H9 (cell line): ENCODE measurements at regions not wholly inside any gene's neighbourhood (a gene's known extent, or its start where the extent isn't known, plus 50 kb on each side); places are given as distances from the start of the nearest gene placed in this dataset.

Experiments used
- DNase-seq: peaks from one replicate; pipeline ENCODE4 v3.0.0-alpha.2; 2017
- H2AFZ ChIP-seq: one replicate; pipeline ENCODE4 v1.6.1; 2013; ENCODE audit warnings: mild to moderate bottlenecking, low read length, control low read depth, moderate library complexity
- H2AK5ac ChIP-seq: 2 replicates; pipeline ENCODE4 v1.6.1; 2013; ENCODE audit warnings: low read length, control low read depth, mixed read lengths; ENCODE audit not compliant: insufficient read length
- H2BK120ac ChIP-seq: one replicate; pipeline ENCODE4 v1.6.1; 2013; ENCODE audit warnings: low read depth, mild to moderate bottlenecking, low read length, control low read depth, inconsistent platforms; ENCODE audit not compliant: poor library complexity, severe bottlenecking
- H2BK12ac ChIP-seq: 2 replicates; pipeline ENCODE4 v1.6.1; 2013; ENCODE audit warnings: low read length, control low read depth, mixed read lengths, low read depth; ENCODE audit not compliant: insufficient read length
- H2BK15ac ChIP-seq: 2 replicates; pipeline ENCODE4 v1.6.1; 2013; ENCODE audit warnings: low read depth, low read length, control low read depth
- H2BK20ac ChIP-seq: one replicate; pipeline ENCODE4 v1.6.1; 2013; ENCODE audit warnings: low read depth, mild to moderate bottlenecking, low read length, control low read depth, inconsistent platforms; ENCODE audit not compliant: poor library complexity, severe bottlenecking
- H2BK5ac ChIP-seq: 2 replicates; pipeline ENCODE4 v1.6.1; 2013; ENCODE audit warnings: low read length, control low read depth, mixed read lengths; ENCODE audit not compliant: insufficient read length
- H3K14ac ChIP-seq: 2 replicates; pipeline ENCODE4 v1.6.1; 2013; ENCODE audit warnings: low read length, control low read depth; ENCODE audit not compliant: insufficient read depth
- H3K18ac ChIP-seq: 2 replicates; pipeline ENCODE4 v1.6.1; 2013; ENCODE audit warnings: low read depth, mild to moderate bottlenecking, mixed read lengths, low read length, control low read depth; ENCODE audit not compliant: insufficient read length
- H3K23ac ChIP-seq: 2 replicates; pipeline ENCODE4 v1.6.1; 2013; ENCODE audit warnings: low read length, control low read depth, mixed read lengths, low read depth; ENCODE audit not compliant: insufficient read length
- H3K23me2 ChIP-seq: 2 replicates; pipeline ENCODE4 v1.6.1; 2013; ENCODE audit warnings: low read depth, mild to moderate bottlenecking, mixed read lengths, low read length, control low read depth; ENCODE audit not compliant: insufficient read length, poor library complexity, severe bottlenecking
- H3K27ac ChIP-seq: 2 replicates; pipeline ENCODE4 v1.5.1; 2013; ENCODE audit warnings: low read length, control low read depth, mixed read lengths, low read depth; ENCODE audit not compliant: insufficient read length
- H3K27me3 ChIP-seq: 2 replicates; pipeline ENCODE4 v1.6.1; 2013; ENCODE audit warnings: low read length, control low read depth, inconsistent platforms; ENCODE audit not compliant: insufficient read depth
- H3K4ac ChIP-seq: 2 replicates; pipeline ENCODE4 v1.6.1; 2013; ENCODE audit warnings: low read depth, mild to moderate bottlenecking, control low read depth, inconsistent platforms, low read length, moderate library complexity
- H3K4me1 ChIP-seq: 2 replicates; pipeline ENCODE4 v1.6.1; 2013; ENCODE audit warnings: low read length, control low read depth, inconsistent platforms; ENCODE audit not compliant: insufficient read depth
- H3K4me2 ChIP-seq: 2 replicates; pipeline ENCODE4 v1.6.1; 2013; ENCODE audit warnings: low read length, control low read depth, mixed read lengths; ENCODE audit not compliant: insufficient read length, insufficient read depth
- H3K56ac ChIP-seq: 2 replicates; pipeline ENCODE4 v1.6.1; 2013; ENCODE audit warnings: low read depth, mild to moderate bottlenecking, mixed read lengths, low read length, control low read depth; ENCODE audit not compliant: insufficient read length
- H3K79me1 ChIP-seq: 2 replicates; pipeline ENCODE4 v1.6.1; 2013; ENCODE audit warnings: low read depth, mild to moderate bottlenecking, moderate library complexity, low read length, control low read depth, inconsistent platforms; ENCODE audit not compliant: insufficient read depth, poor library complexity, severe bottlenecking
- H3K79me2 ChIP-seq: 2 replicates; pipeline ENCODE4 v1.6.1; 2013; ENCODE audit warnings: low read length, control low read depth, inconsistent platforms; ENCODE audit not compliant: insufficient read depth
- H3K9ac ChIP-seq: 2 replicates; pipeline ENCODE4 v1.6.1; 2013; ENCODE audit warnings: low read length, control low read depth, mixed read lengths; ENCODE audit not compliant: insufficient read length; ENCODE audit errors: extremely low read depth
- H3K9me3 ChIP-seq: one replicate; pipeline ENCODE4 v1.6.1; 2013; ENCODE audit warnings: low read depth, low read length, inconsistent platforms; ENCODE audit not compliant: control insufficient read depth
- H3T11ph ChIP-seq: one replicate; pipeline ENCODE4 v1.6.1; 2013; ENCODE audit warnings: mild to moderate bottlenecking, low read length, control low read depth, inconsistent platforms
- H4K20me1 ChIP-seq: one replicate; pipeline ENCODE4 v1.6.1; 2013; ENCODE audit not compliant: control insufficient read depth, insufficient read length, insufficient read depth
- H4K5ac ChIP-seq: 2 replicates; pipeline ENCODE4 v1.6.1; 2013; ENCODE audit warnings: low read depth, mild to moderate bottlenecking, mixed read lengths, low read length, control low read depth; ENCODE audit not compliant: insufficient read length
- H4K8ac ChIP-seq: replicated peaks from 2 replicates; pipeline ENCODE4 v1.6.1; 2013; ENCODE audit warnings: low read length, control low read depth, mixed read lengths, low read depth; ENCODE audit not compliant: insufficient read length
- H4K91ac ChIP-seq: 2 replicates; pipeline ENCODE4 v1.6.1; 2013; ENCODE audit warnings: low read depth, mild to moderate bottlenecking, moderate library complexity, mixed read lengths, low read length, control low read depth; ENCODE audit not compliant: insufficient read length
- H3K27ac Mint-ChIP-seq, 3 experiments: 2 replicates in 2 of 3; 3 replicates in 1 of 3; pipeline ENCODE4 v1.8.0; 2020 to 2021; ENCODE audit warnings: mixed read lengths in 3 of 3, mild to moderate bottlenecking in 1 of 3, moderate library complexity in 1 of 3
- H3K27me3 Mint-ChIP-seq: 2 replicates; pipeline ENCODE4 v1.8.0; 2021; ENCODE audit warnings: low read depth, mild to moderate bottlenecking, moderate library complexity, mixed read lengths
- H3K36me3 Mint-ChIP-seq, 3 experiments: 2 replicates in 2 of 3; 3 replicates in 1 of 3; pipeline ENCODE4 v1.8.0; 2020 to 2021; ENCODE audit warnings: low read depth in 3 of 3, mixed read lengths in 3 of 3; ENCODE audit not compliant: insufficient read depth in 1 of 3
- H3K4me1 Mint-ChIP-seq, 2 experiments: 2 replicates each; pipeline ENCODE4 v1.8.0; 2020; ENCODE audit warnings: mixed read lengths in 2 of 2
- H3K4me3 Mint-ChIP-seq, 2 experiments: 2 replicates in 1 of 2; 3 replicates in 1 of 2; pipeline ENCODE4 v1.8.0; 2020 to 2021; ENCODE audit warnings: mild to moderate bottlenecking in 2 of 2, mixed read lengths in 2 of 2, moderate library complexity in 1 of 2
- H3K9me3 Mint-ChIP-seq, 2 experiments: 2 replicates in 1 of 2; 3 replicates in 1 of 2; pipeline ENCODE4 v1.8.0; 2020; ENCODE audit warnings: mild to moderate bottlenecking in 2 of 2, mixed read lengths in 2 of 2, moderate library complexity in 1 of 2
- CTCF ChIP-seq: fragments of 200-600 bp; sonication (generic); conservative IDR thresholded peaks from 3 replicates; pipeline ENCODE4 v1.8.0; 2021; ENCODE audit warnings: antibody characterized with exemption, mild to moderate bottlenecking
- WGBS: extraction: QIAGEN DNeasy Blood & Tissue Kit; methylation state at CpG from one replicate; pipeline ENCODE4 v1.1.7; 2013; ENCODE audit warnings: missing lambda C conversion rate, low lambda C conversion rate, mixed read lengths; ENCODE audit not compliant: insufficient read length; ENCODE audit errors: extremely low coverage; 5-methylcytosine and 5-hydroxymethylcytosine counted together

GRCh38 chr3:147872568-147872967, 463.4 kb downstream of the ZIC1 start:
- Mint-ChIP-seq H3K4me3 (no peak overlapping the region), H3K36me3 (peaks cover 4 to 8% (median 5%) of the 10 kb centered on the region in 3 experiments; a peak in 5 of 7 replicates), H3K27me3 (no peaks in the 10 kb centered on the region), H3K9me3 (peaks cover 5 to 18% of the 10 kb centered on the region in 2 experiments; a peak in 4 of 5 replicates), H3K27ac (no peak overlapping the region; a peak in 1 of 7 replicates), H3K4me1 (no peaks in the 10 kb centered on the region)
- H4K20me1 ChIP-seq = no peaks in the 10 kb centered on the region
- DNase-seq = no peak
- no peaks in the 10 kb centered on the region for H3K79me2 ChIP-seq
- no peak overlapping the region for H3K4me2 ChIP-seq
- H3K56ac ChIP-seq = no peak overlapping the region
- H3K14ac ChIP-seq = no peak overlapping the region
- WGBS = no CpG with 5 or more reads among the region's 4 CpGs
- H3K23ac ChIP-seq = no peak overlapping the region
- H4K5ac ChIP-seq = no peak overlapping the region
- no peak overlapping the region for H3K18ac ChIP-seq
- no peak for TF ChIP-seq CTCF
- no peak overlapping the region for H4K8ac ChIP-seq
- no peak overlapping the region for H2AFZ ChIP-seq
- no peak overlapping the region for H2BK12ac ChIP-seq
- no peaks in the 10 kb centered on the region for H3K79me1 ChIP-seq
- no peak overlapping the region for H2BK20ac ChIP-seq
- H3K9me3 ChIP-seq = no peaks in the 10 kb centered on the region
- no peak overlapping the region for H2AK5ac ChIP-seq
- H3T11ph ChIP-seq = no peak overlapping the region
- no peaks in the 10 kb centered on the region for H3K27me3 ChIP-seq
- no peak overlapping the region for H3K27ac ChIP-seq
- no peaks in the 10 kb centered on the region for H3K23me2 ChIP-seq
- H2BK15ac ChIP-seq = no peak overlapping the region
- no peak overlapping the region for H2BK120ac ChIP-seq
- no peak overlapping the region for H4K91ac ChIP-seq
- H3K4me1 ChIP-seq = no peaks in the 10 kb centered on the region
- no peak overlapping the region for H3K4ac ChIP-seq
- H3K9ac ChIP-seq = no peak overlapping the region
- no peak overlapping the region for H2BK5ac ChIP-seq
